Stimulated activated naive B cell treated with anti-CD40 and anti-IgM and Interleukin-4, amounts not matched to agents 10 μg/mL and 1 μg/mL and 100 μg/mL, for 72 hours (primary cell): ENCODE measurements at regions not wholly inside any gene's neighbourhood (a gene's known extent, or its start where the extent isn't known, plus 50 kb on each side); places are given as distances from the start of the nearest gene placed in this dataset.

Experiments
- ATAC-seq, 2 donors: fragments of 150-1000 bp; cut with Tn5 transposase; replicated peaks; 2 replicates each; pipeline ENCODE4 v1.10.0; 2021; ENCODE audit warnings: moderate library complexity in 1 of 2
- DNase-seq: peaks from one replicate; pipeline ENCODE4 v3.0.0; 2021
- H3K27ac Mint-ChIP-seq: one replicate; pipeline ENCODE4 v1.8.0; 2022; ENCODE audit warnings: mild to moderate bottlenecking, mixed read lengths
- H3K27me3 Mint-ChIP-seq, 2 donors: one replicate each; pipeline ENCODE4 v1.8.0; 2022; ENCODE audit warnings: mixed read lengths in 2 of 2
- H3K36me3 Mint-ChIP-seq, 2 donors: one replicate each; pipeline ENCODE4 v1.8.0; 2022; ENCODE audit warnings: mixed read lengths in 2 of 2, mild to moderate bottlenecking in 1 of 2
- H3K4me1 Mint-ChIP-seq, 2 donors: one replicate each; pipeline ENCODE4 v1.8.0; 2022; ENCODE audit warnings: mixed read lengths in 2 of 2, mild to moderate bottlenecking in 1 of 2
- H3K4me3 Mint-ChIP-seq, 2 donors: one replicate each; pipeline ENCODE4 v1.8.0; 2022; ENCODE audit warnings: mild to moderate bottlenecking in 2 of 2, mixed read lengths in 2 of 2, moderate library complexity in 1 of 2
- H3K9me3 Mint-ChIP-seq, 2 donors: one replicate each; pipeline ENCODE4 v1.8.0; 2022; ENCODE audit warnings: mixed read lengths in 2 of 2, mild to moderate bottlenecking in 1 of 2

- peaks cover 0 to 8% of the 10 kb centered on the region in 2 donors for H3K9me3 Mint-ChIP-seq
- no peak for ATAC-seq
- no peak overlapping the region for H3K4me3 Mint-ChIP-seq
- DNase-seq, result no peak
- no peaks in the 10 kb centered on the region for H3K4me1 Mint-ChIP-seq
- no peaks in the 10 kb centered on the region for H3K36me3 Mint-ChIP-seq
- no peak overlapping the region for H3K27ac Mint-ChIP-seq
- H3K27me3 Mint-ChIP-seq, result no peaks in the 10 kb centered on the region
These were observed 783.2 kb upstream of the RBFOX1 start for GRCh38 chr16:6549415-6549814.

GRCh38 chr16:6548507-6548906 is 784.1 kb upstream of the RBFOX1 start:
- Mint-ChIP-seq H3K4me1 (no peaks in the 10 kb centered on the region), H3K9me3 (peaks cover 0 to 8% of the 10 kb centered on the region in 2 donors), H3K4me3 (no peak overlapping the region), H3K36me3 (no peaks in the 10 kb centered on the region), H3K27me3 (no peaks in the 10 kb centered on the region), H3K27ac (no peak overlapping the region)
- DNase-seq (no peak), ATAC-seq (no peak)

- Mint-ChIP-seq H3K27ac (no peak overlapping the region), H3K4me3 (no peak overlapping the region), H3K9me3 (peaks cover 0 to 8% of the 10 kb centered on the region in 2 donors), H3K27me3 (no peaks in the 10 kb centered on the region), H3K4me1 (no peaks in the 10 kb centered on the region), H3K36me3 (no peaks in the 10 kb centered on the region)
- DNase-seq (no peak), ATAC-seq (no peak)
These were observed 785.5 kb upstream of the RBFOX1 start for GRCh38 chr16:6547131-6547530.

- H3K9me3 Mint-ChIP-seq, result peaks cover 0 to 8% of the 10 kb centered on the region in 2 donors
- DNase-seq (no peak), ATAC-seq (no peak)
- H3K36me3 Mint-ChIP-seq, result no peaks in the 10 kb centered on the region
- no peaks in the 10 kb centered on the region for H3K27me3 Mint-ChIP-seq
- no peak overlapping the region for H3K27ac Mint-ChIP-seq
- H3K4me1 Mint-ChIP-seq, result no peaks in the 10 kb centered on the region
- H3K4me3 Mint-ChIP-seq, result no peak overlapping the region
These were observed 787.3 kb upstream of the RBFOX1 start for GRCh38 chr16:6545329-6545728.

GRCh38 chr16:6541267-6541666 is 791.4 kb upstream of the RBFOX1 start:
- Mint-ChIP-seq H3K4me1 (no peaks in the 10 kb centered on the region), H3K27me3 (no peaks in the 10 kb centered on the region), H3K9me3 (peaks cover 0 to 1% of the 10 kb centered on the region in 2 donors), H3K27ac (no peak overlapping the region), H3K4me3 (no peak overlapping the region), H3K36me3 (no peaks in the 10 kb centered on the region)
- ATAC-seq (no peak), DNase-seq (no peak)

GRCh38 chr16:6536411-6536810 is 796.2 kb upstream of the RBFOX1 start:
- Mint-ChIP-seq H3K36me3 (no peaks in the 10 kb centered on the region), H3K4me3 (no peak overlapping the region), H3K27ac (no peak overlapping the region), H3K9me3 (peaks cover 0 to 6% of the 10 kb centered on the region in 2 donors), H3K27me3 (no peaks in the 10 kb centered on the region), H3K4me1 (no peaks in the 10 kb centered on the region)
- ATAC-seq (no peak), DNase-seq (no peak)

- Mint-ChIP-seq H3K4me1 (no peaks in the 10 kb centered on the region), H3K27ac (no peak overlapping the region), H3K27me3 (no peaks in the 10 kb centered on the region), H3K9me3 (peaks cover 4 to 6% of the 10 kb centered on the region in 2 donors), H3K36me3 (no peaks in the 10 kb centered on the region), H3K4me3 (no peak overlapping the region)
- ATAC-seq, result no peak
- DNase-seq, result no peak
These were observed 801.6 kb upstream of the RBFOX1 start for GRCh38 chr16:6531067-6531466.

- no peak for ATAC-seq
- DNase-seq, result no peak
- Mint-ChIP-seq H3K36me3 (no peaks in the 10 kb centered on the region), H3K4me3 (no peak overlapping the region), H3K9me3 (peaks cover 10 to 19% of the 10 kb centered on the region in 2 donors), H3K27ac (no peak overlapping the region), H3K4me1 (no peaks in the 10 kb centered on the region), H3K27me3 (no peaks in the 10 kb centered on the region)
These were observed 804.4 kb upstream of the RBFOX1 start for GRCh38 chr16:6528217-6528616.

GRCh38 chr16:6527646-6528045 is 805.0 kb upstream of the RBFOX1 start:
- H3K4me1 Mint-ChIP-seq, result no peaks in the 10 kb centered on the region
- H3K27me3 Mint-ChIP-seq, result no peaks in the 10 kb centered on the region
- ATAC-seq (no peak), DNase-seq (no peak)
- peaks cover 11 to 21% of the 10 kb centered on the region in 2 donors for H3K9me3 Mint-ChIP-seq
- H3K4me3 Mint-ChIP-seq, result no peak overlapping the region
- no peak overlapping the region for H3K27ac Mint-ChIP-seq
- no peaks in the 10 kb centered on the region for H3K36me3 Mint-ChIP-seq

- no peak overlapping the region for H3K4me3 Mint-ChIP-seq
These were observed 808.1 kb upstream of the RBFOX1 start for GRCh38 chr16:6524501-6524900.

GRCh38 chr16:6517020-6517720 is 815.5 kb upstream of the RBFOX1 start:
- Mint-ChIP-seq H3K4me3 (no peak overlapping the region), H3K4me1 (no peaks in the 10 kb centered on the region), H3K36me3 (no peaks in the 10 kb centered on the region), H3K9me3 (peaks cover 0 to 8% of the 10 kb centered on the region in 2 donors), H3K27ac (no peak overlapping the region), H3K27me3 (no peaks in the 10 kb centered on the region)
- no peak for ATAC-seq
- DNase-seq, result no peak

More at GRCh38 chr16:6524501-6524900, 808.1 kb upstream of the RBFOX1 start:
- Mint-ChIP-seq H3K4me1 (no peaks in the 10 kb centered on the region), H3K27ac (no peak overlapping the region), H3K36me3 (no peaks in the 10 kb centered on the region), H3K9me3 (peaks cover 7 to 21% of the 10 kb centered on the region in 2 donors), H3K27me3 (no peaks in the 10 kb centered on the region)
- DNase-seq (no peak), ATAC-seq (no peak)

GRCh38 chr16:6512512-6512911 is 820.1 kb upstream of the RBFOX1 start:
- Mint-ChIP-seq H3K4me3 (no peak overlapping the region), H3K27ac (no peak overlapping the region), H3K4me1 (no peaks in the 10 kb centered on the region), H3K36me3 (no peaks in the 10 kb centered on the region), H3K9me3 (peaks cover 0 to 5% of the 10 kb centered on the region in 2 donors), H3K27me3 (no peaks in the 10 kb centered on the region)
- DNase-seq, result no peak
- no peak for ATAC-seq

- ATAC-seq (no peak), DNase-seq (no peak)
- Mint-ChIP-seq H3K27ac (no peak overlapping the region), H3K4me1 (no peaks in the 10 kb centered on the region), H3K27me3 (no peaks in the 10 kb centered on the region), H3K36me3 (no peaks in the 10 kb centered on the region), H3K9me3 (peaks cover 0 to 5% of the 10 kb centered on the region in 2 donors), H3K4me3 (no peak overlapping the region)
These were observed 822.4 kb upstream of the RBFOX1 start for GRCh38 chr16:6510261-6510660.

GRCh38 chr16:6499413-6499812 is 833.2 kb upstream of the RBFOX1 start:
- ATAC-seq (no peak), DNase-seq (no peak)
- H3K4me3 Mint-ChIP-seq, result no peak overlapping the region
- no peaks in the 10 kb centered on the region for H3K36me3 Mint-ChIP-seq
- peaks cover 0 to 2% of the 10 kb centered on the region in 2 donors for H3K9me3 Mint-ChIP-seq
- no peak overlapping the region for H3K27ac Mint-ChIP-seq
- H3K4me1 Mint-ChIP-seq, result no peaks in the 10 kb centered on the region
- H3K27me3 Mint-ChIP-seq, result no peaks in the 10 kb centered on the region

- H3K27ac Mint-ChIP-seq, result no peak overlapping the region
- H3K4me1 Mint-ChIP-seq, result no peaks in the 10 kb centered on the region
These were observed 833.8 kb upstream of the RBFOX1 start for GRCh38 chr16:6498858-6499257.

More at GRCh38 chr16:6498858-6499257, 833.8 kb upstream of the RBFOX1 start:
- H3K4me3 Mint-ChIP-seq, result no peak overlapping the region
- no peaks in the 10 kb centered on the region for H3K36me3 Mint-ChIP-seq
- H3K9me3 Mint-ChIP-seq, result peaks cover 0 to 2% of the 10 kb centered on the region in 2 donors
- no peak for DNase-seq
- H3K27me3 Mint-ChIP-seq, result no peaks in the 10 kb centered on the region
- ATAC-seq, result no peak
